HFFc6 (cell line): ENCODE measurements at regions not wholly inside any gene's neighbourhood (a gene's known extent, or its start where the extent isn't known, plus 50 kb on each side); places are given as distances from the start of the nearest gene placed in this dataset.

Source experiments
- DNase-seq: peaks from one replicate; pipeline ENCODE4 v3.0.0-alpha.2; 2018
- H3K27ac Mint-ChIP-seq: 2 replicates; pipeline ENCODE4 v1.8.0; 2020; ENCODE audit warnings: mild to moderate bottlenecking, mixed read lengths
- H3K27me3 Mint-ChIP-seq: 2 replicates; pipeline ENCODE4 v1.8.0; 2021; ENCODE audit warnings: mild to moderate bottlenecking, moderate library complexity, mixed read lengths; ENCODE audit not compliant: insufficient read depth
- H3K36me3 Mint-ChIP-seq: 2 replicates; pipeline ENCODE4 v1.8.0; 2021; ENCODE audit warnings: low read depth, mixed read lengths
- H3K4me1 Mint-ChIP-seq: 2 replicates; pipeline ENCODE4 v1.8.0; 2020; ENCODE audit warnings: low read depth, mixed read lengths
- H3K4me3 Mint-ChIP-seq: 2 replicates; pipeline ENCODE4 v1.8.0; 2020; ENCODE audit warnings: mild to moderate bottlenecking, moderate library complexity, mixed read lengths
- H3K9me3 Mint-ChIP-seq: 2 replicates; pipeline ENCODE4 v1.8.0; 2020; ENCODE audit warnings: mild to moderate bottlenecking, mixed read lengths
- CTCF ChIP-seq: fragments of 200-600 bp; sonication (generic); IDR thresholded peaks from 2 replicates; pipeline ENCODE4 v1.5.0; 2021; ENCODE audit warnings: antibody characterized with exemption, mild to moderate bottlenecking

DNA sequence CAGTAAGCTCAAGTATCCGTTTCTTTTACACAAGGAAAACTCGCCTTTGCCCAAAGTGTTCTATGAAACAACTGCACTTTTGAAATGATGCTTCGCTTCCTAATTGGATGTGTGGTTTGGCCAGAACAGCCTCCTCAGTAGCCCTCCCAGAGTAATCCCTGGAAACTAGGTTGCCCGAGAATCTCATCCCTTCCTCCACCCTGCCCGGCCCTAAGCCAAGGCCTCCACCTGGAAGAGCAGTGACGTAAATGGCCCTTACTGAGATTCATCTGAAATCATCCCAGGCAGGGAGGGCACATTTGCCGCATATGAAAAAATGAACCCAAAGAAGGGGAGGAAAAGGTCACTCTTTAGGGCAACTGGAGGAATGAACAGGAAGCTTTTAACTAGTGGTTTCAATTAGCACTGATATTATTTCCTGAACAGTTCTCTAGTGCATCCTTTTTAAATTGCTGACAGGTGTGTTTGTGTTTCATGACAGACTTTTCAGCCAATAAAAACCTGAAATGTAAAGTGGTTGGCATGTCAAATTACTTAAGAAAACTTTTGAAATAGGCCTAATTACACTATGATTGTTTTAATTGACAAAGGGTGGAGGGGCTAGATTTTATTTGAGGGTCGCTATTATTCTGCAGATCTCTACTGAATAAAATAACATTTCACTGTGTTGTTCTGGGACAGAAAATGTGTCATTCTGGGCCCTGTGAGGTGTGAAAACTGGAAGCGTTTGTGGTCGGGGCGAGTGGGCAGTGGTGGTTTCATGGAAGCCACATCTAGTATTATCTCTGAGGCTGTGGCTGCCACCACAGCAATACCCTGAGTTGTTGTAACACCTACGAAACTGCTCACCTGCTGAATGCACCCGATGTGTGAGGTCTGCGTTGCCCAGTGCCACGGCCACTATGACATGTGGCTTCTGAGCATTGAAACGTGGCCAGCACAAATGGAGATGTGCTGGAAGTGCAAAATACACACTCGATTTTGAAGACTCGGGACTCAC, 112.1 kb downstream of the ZIC5 start:
- H3K9me3 Mint-ChIP-seq, result no peaks in the 10 kb centered on the region
- TF ChIP-seq CTCF, result no peak
- H3K27me3 Mint-ChIP-seq, result peaks cover 42% of the 10 kb centered on the region
- no peak for DNase-seq
- H3K27ac Mint-ChIP-seq, result no peak overlapping the region
- H3K4me3 Mint-ChIP-seq, result no peak overlapping the region
- H3K36me3 Mint-ChIP-seq, result no peaks in the 10 kb centered on the region
- no peaks in the 10 kb centered on the region for H3K4me1 Mint-ChIP-seq

- no peak for DNase-seq
- H3K36me3 Mint-ChIP-seq, result no peaks in the 10 kb centered on the region
- peaks cover 35% of the 10 kb centered on the region for H3K27me3 Mint-ChIP-seq
- no peak overlapping the region for H3K4me3 Mint-ChIP-seq
- no peak overlapping the region for H3K27ac Mint-ChIP-seq
- no peak for TF ChIP-seq CTCF
- H3K4me1 Mint-ChIP-seq, result no peaks in the 10 kb centered on the region
- no peaks in the 10 kb centered on the region for H3K9me3 Mint-ChIP-seq
Measured at GRCh38 chr13:99857738-99858137, 113.8 kb downstream of the ZIC5 start.

- H3K9me3 Mint-ChIP-seq, result no peaks in the 10 kb centered on the region
- peaks cover 30% of the 10 kb centered on the region for H3K27me3 Mint-ChIP-seq
- no peak overlapping the region for H3K4me3 Mint-ChIP-seq
- H3K4me1 Mint-ChIP-seq, result no peaks in the 10 kb centered on the region
- no peak for DNase-seq
- no peak for TF ChIP-seq CTCF
- no peaks in the 10 kb centered on the region for H3K36me3 Mint-ChIP-seq
- no peak overlapping the region for H3K27ac Mint-ChIP-seq
Measured at GRCh38 chr13:99855526-99856420, 115.8 kb downstream of the ZIC5 start.

DNA sequence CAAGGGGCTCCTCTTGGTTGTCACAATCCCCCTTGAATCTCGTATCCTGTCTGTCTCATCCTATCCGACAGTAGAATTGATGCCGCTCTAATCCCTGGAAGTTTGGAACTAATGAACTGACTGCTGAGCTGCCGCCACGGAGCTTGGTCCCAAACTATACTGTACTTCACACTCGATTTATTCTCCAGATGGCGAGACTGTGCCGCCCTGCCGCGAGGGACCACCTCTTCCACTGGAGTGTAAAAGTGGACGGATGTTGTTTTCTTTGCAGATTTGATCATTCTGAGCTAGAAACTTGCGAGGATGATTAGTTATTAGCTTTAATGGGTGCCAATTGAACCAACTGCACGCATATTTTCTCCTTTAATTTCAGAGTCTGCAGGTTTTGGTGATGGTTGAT, 117.2 kb downstream of the ZIC5 start:
- H3K4me3 Mint-ChIP-seq, result no peak overlapping the region
- H3K27ac Mint-ChIP-seq, result no peak overlapping the region
- H3K9me3 Mint-ChIP-seq, result no peaks in the 10 kb centered on the region
- peaks cover 22% of the 10 kb centered on the region for H3K27me3 Mint-ChIP-seq
- no peaks in the 10 kb centered on the region for H3K36me3 Mint-ChIP-seq
- no peak for TF ChIP-seq CTCF
- no peaks in the 10 kb centered on the region for H3K4me1 Mint-ChIP-seq
- no peak for DNase-seq

DNA sequence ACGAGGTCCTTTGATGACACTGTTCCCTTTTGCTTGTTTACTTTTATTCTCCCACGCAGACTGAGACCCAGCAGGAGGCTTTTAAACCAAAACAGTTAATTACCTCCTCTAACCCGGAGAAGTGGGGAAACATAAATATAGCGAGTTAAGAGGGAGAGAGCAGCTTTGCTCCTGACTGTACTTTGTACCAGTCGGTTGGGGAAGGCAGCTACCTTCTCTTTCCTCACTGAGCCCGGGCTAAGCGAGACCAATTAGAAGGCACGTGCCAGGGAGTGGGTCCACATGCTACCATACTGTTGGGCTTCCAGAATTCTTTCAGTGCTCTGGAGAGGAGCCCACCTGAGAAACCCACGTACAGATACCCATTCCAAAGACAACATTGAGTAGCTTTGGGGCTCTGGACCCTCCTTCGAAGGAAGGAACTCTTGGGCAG, 124.2 kb downstream of the ZIC5 start:
- Mint-ChIP-seq H3K4me1 (no peaks in the 10 kb centered on the region), H3K27me3 (peaks cover 24% of the 10 kb centered on the region), H3K27ac (no peak overlapping the region), H3K36me3 (no peaks in the 10 kb centered on the region), H3K9me3 (no peaks in the 10 kb centered on the region), H3K4me3 (no peak overlapping the region)
- TF ChIP-seq CTCF, result no peak
- no peak for DNase-seq
